Gastroesophageal sphincter (tissue), 3 donors: ENCODE measurements at regions not wholly inside any gene's neighbourhood (a gene's known extent, or its start where the extent isn't known, plus 50 kb on each side); places are given as distances from the start of the nearest gene placed in this dataset.

Experiments
- EP300 ChIP-seq: sonication (generic); formaldehyde crosslinking; IDR thresholded peaks from one replicate; pipeline ENCODE4 v1.6.1; 2017; ENCODE audit warnings: antibody characterized with exemption, mild to moderate bottlenecking
- POLR2A ChIP-seq, 2 donors: fragments of 450-650 bp; IDR thresholded peaks; one replicate each; pipeline ENCODE4 v1.6.1; 2017; ENCODE audit warnings: antibody characterized with exemption in 2 of 2, mild to moderate bottlenecking in 2 of 2, moderate library complexity in 1 of 2
- POLR2AphosphoS5 ChIP-seq: sonication (generic); formaldehyde crosslinking; IDR thresholded peaks from one replicate; pipeline ENCODE4 v1.6.1; 2017; ENCODE audit warnings: antibody characterized with exemption
- TF ChIP-seq, protein P1 (sequence below), 4 experiments: fragments of 200-600 bp in 2 of 4; fragments of 450-650 bp in 2 of 4; sonication (generic) in 1 of 4; IDR thresholded peaks; one replicate each; pipeline ENCODE4 v1.5.1; 2017 to 2019; ENCODE audit warnings: antibody characterized with exemption in 4 of 4, mild to moderate bottlenecking in 2 of 4, moderate library complexity in 2 of 4

GRCh38 chr6:118719351-118720124, 68.1 kb upstream of the CEP85L start:
- TF ChIP-seq POLR2A (IDR thresholded peaks at IDR 0.05) (no peak), POLR2AphosphoS5 (no peak), EP300 (no peak)
- TF ChIP-seq, protein P1, sequence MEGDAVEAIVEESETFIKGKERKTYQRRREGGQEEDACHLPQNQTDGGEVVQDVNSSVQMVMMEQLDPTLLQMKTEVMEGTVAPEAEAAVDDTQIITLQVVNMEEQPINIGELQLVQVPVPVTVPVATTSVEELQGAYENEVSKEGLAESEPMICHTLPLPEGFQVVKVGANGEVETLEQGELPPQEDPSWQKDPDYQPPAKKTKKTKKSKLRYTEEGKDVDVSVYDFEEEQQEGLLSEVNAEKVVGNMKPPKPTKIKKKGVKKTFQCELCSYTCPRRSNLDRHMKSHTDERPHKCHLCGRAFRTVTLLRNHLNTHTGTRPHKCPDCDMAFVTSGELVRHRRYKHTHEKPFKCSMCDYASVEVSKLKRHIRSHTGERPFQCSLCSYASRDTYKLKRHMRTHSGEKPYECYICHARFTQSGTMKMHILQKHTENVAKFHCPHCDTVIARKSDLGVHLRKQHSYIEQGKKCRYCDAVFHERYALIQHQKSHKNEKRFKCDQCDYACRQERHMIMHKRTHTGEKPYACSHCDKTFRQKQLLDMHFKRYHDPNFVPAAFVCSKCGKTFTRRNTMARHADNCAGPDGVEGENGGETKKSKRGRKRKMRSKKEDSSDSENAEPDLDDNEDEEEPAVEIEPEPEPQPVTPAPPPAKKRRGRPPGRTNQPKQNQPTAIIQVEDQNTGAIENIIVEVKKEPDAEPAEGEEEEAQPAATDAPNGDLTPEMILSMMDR (IDR thresholded peaks at IDR 0.05), result no peak
